ENCODE measurements at regions not wholly inside any gene's neighbourhood (a gene's known extent, or its start where the extent isn't known, plus 50 kb on each side); places are given as distances from the start of the nearest gene placed in this dataset.

GRCh38 chr2:203585516-203585915 lies 50.4 kb upstream of the RAPH1 start:
- no peak for ATAC-seq
- no peak for DNase-seq (ENCODE audit: low read depth in 1 of 2, low spot score in 1 of 2)
- 81% methylated on average over 2 of the region's 2 CpGs for WGBS (ENCODE audit: missing lambda C conversion rate)
- Histone ChIP-seq H3K4me3 (no peak overlapping the region), H3K9me3 (no peaks in the 10 kb centered on the region), H3K4me2 (no peak overlapping the region), H3K4me1 (peaks cover 47% of the 10 kb centered on the region), H3K27ac (no peak overlapping the region)
- no peak for TF ChIP-seq MAFK (IDR thresholded peaks at IDR 0.05; ENCODE audit: partially characterized antibody)
- no peak for TF ChIP-seq KDM5A (IDR thresholded peaks at IDR 0.05)
- TF ChIP-seq JUNB (IDR thresholded peaks at IDR 0.05): no peak
- no peak for TF ChIP-seq FOSL2 (IDR thresholded peaks at IDR 0.05)
- no peak for TF ChIP-seq FOSL2 (CRISPR knock-in tag; IDR thresholded peaks at IDR 0.05)
- no peak for TF ChIP-seq EHMT2 (IDR thresholded peaks at IDR 0.05; ENCODE audit: low read depth)
- no peak for TF ChIP-seq SREBF2 (IDR thresholded peaks at IDR 0.05)
- TF ChIP-seq CBX8 (IDR thresholded peaks at IDR 0.05): no peak
- FAIRE-seq: no peak
- ChIA-PET CTCF (no interaction called here), POLR2A (no interaction called here)

GRCh38 chr2:203586206-203586605 lies 51.1 kb upstream of the RAPH1 start:
- Histone ChIP-seq H3K4me3 (no peak overlapping the region), H3K27ac (no peak overlapping the region), H3K4me1 (peaks cover 47% of the 10 kb centered on the region), H3K4me2 (peak overlapping the region; percentile 20; the same call in 1 of the 3 replicates), H3K9me3 (no peaks in the 10 kb centered on the region)
- 90% methylated on average over 6 of the region's 6 CpGs for whole genome bisulfite sequencing (ENCODE audit: missing lambda C conversion rate)
- FAIRE-seq: no peak
- no peak for ATAC-seq
- TF ChIP-seq KDM1A (IDR thresholded peaks at IDR 0.05; ENCODE audit: low read depth) (no peak), MAFK (IDR thresholded peaks at IDR 0.05; ENCODE audit: partially characterized antibody) (no peak), TP53 (CRISPR knock-in tag; IDR thresholded peaks at IDR 0.05) (no peak), NPAS2 (CRISPR knock-in tag; IDR thresholded peaks at IDR 0.05; ENCODE audit: borderline replicate concordance) (no peak), E2F6 (IDR thresholded peaks at IDR 0.05; ENCODE audit: borderline replicate concordance, low read depth) (no peak), ESRRA (IDR thresholded peaks at IDR 0.05; ENCODE audit: borderline replicate concordance, low read length) (no peak), HDAC2 (IDR thresholded peaks at IDR 0.05) (no peak)
- CTCF ChIA-PET: no interaction called here
- POLR2A ChIA-PET: interaction anchor here (0.5 kb wide), 1 partner anchor 14 kb away, joined by 6 read pairs; no protein-coding TSS in a partner anchor
- DNase-seq (ENCODE audit: low read depth in 1 of 2, low spot score in 1 of 2): no peak

- 32% methylated on average over 4 of the region's 4 CpGs for WGBS (ENCODE audit: missing lambda C conversion rate)
- no peak for TF ChIP-seq CTCF (IDR thresholded peaks at IDR 0.05)
- TF ChIP-seq ZC3H11A (IDR thresholded peaks at IDR 0.05): no peak
- TF ChIP-seq MAFK (IDR thresholded peaks at IDR 0.05; ENCODE audit: partially characterized antibody): no peak
- no peak for TF ChIP-seq BHLHE40 (IDR thresholded peaks at IDR 0.05; ENCODE audit: low read depth, low read length)
- 0 out of 6 replicates have a peak overlapping the region, but pooled peaks of 1 of the 2 experiments have one; percentile 36 for H3K27ac ChIP-seq
- ATAC-seq (no peak), FAIRE-seq (no peak), DNase-seq (ENCODE audit: low read depth in 1 of 2, low spot score in 1 of 2) (peak in 1 of 2 experiments; percentile 21)
- no peak overlapping the region for H3K4me3 ChIP-seq
- H3K4me2 ChIP-seq: peak overlapping the region; percentile 20; the same call in 1 of the 3 replicates
- CTCF ChIA-PET: no interaction called here
- H3K4me1 ChIP-seq: peaks cover 47% of the 10 kb centered on the region
- H3K9me3 ChIP-seq: no peaks in the 10 kb centered on the region
- POLR2A ChIA-PET: interaction anchor here (0.5 kb wide), 1 partner anchor 15 kb away, joined by 6 read pairs; no protein-coding TSS in a partner anchor
Measured at GRCh38 chr2:203586696-203587095, 51.6 kb upstream of the RAPH1 start.

GRCh38 chr2:203590496-203590895 lies 55.4 kb upstream of the RAPH1 start:
- Histone ChIP-seq H3K4me2 (no peak overlapping the region), H3K4me1 (peaks cover 9% of the 10 kb centered on the region; the same call in 2 of the 3 replicates), H3K9me3 (no peaks in the 10 kb centered on the region), H3K27ac (no peak overlapping the region), H3K4me3 (no peak overlapping the region)
- CTCF ChIA-PET: no interaction called here
- DNase-seq (ENCODE audit: low read depth in 1 of 2, low spot score in 1 of 2): no peak
- ATAC-seq: no peak
- no peak for FAIRE-seq
- 50% methylated on average over 2 of the region's 2 CpGs for WGBS (ENCODE audit: missing lambda C conversion rate)
- TF ChIP-seq EP300 (IDR thresholded peaks at IDR 0.05): no peak
- no peak for TF ChIP-seq HOXA7 (CRISPR knock-in tag; IDR thresholded peaks at IDR 0.05)
- TF ChIP-seq CTCF (IDR thresholded peaks at IDR 0.05): no peak
- POLR2A ChIA-PET: no interaction called here

Measured in A549 (cell line).